ENCODE measurements at regions not wholly inside any gene's neighbourhood (a gene's known extent, or its start where the extent isn't known, plus 50 kb on each side); places are given as distances from the start of the nearest gene placed in this dataset.

- Histone ChIP-seq H3K9me3 (ENCODE audit: control insufficient read depth, insufficient read depth, low read depth, low read length) (no peaks in the 10 kb centered on the region), H3K36me3 (ENCODE audit: control insufficient read depth, insufficient read depth, low read length) (no peaks in the 10 kb centered on the region), H3K27me3 (ENCODE audit: control insufficient read depth, insufficient read depth, low read length) (no peaks in the 10 kb centered on the region), H3K4me3 (ENCODE audit: low read depth in 2 of 2, low read length in 2 of 2) (no peak overlapping the region), H3K27ac (ENCODE audit: low read length) (no peak overlapping the region), H3K4me1 (ENCODE audit: control insufficient read depth, insufficient read depth, low read length) (no peaks in the 10 kb centered on the region)
- DNase-seq (ENCODE audit: low read depth, low spot score) (no peak), ATAC-seq (no peak)
- in situ Hi-C loops (cut with HindIII; ENCODE audit: low pct_unique_long_range_greater_than_20kb, low sequenced_read_pairs) (no loop called here), intact Hi-C loops (cut with micrococcal nuclease; ENCODE audit: unreplicated experiment) (no loop called here)
- TF ChIP-seq, protein P1, sequence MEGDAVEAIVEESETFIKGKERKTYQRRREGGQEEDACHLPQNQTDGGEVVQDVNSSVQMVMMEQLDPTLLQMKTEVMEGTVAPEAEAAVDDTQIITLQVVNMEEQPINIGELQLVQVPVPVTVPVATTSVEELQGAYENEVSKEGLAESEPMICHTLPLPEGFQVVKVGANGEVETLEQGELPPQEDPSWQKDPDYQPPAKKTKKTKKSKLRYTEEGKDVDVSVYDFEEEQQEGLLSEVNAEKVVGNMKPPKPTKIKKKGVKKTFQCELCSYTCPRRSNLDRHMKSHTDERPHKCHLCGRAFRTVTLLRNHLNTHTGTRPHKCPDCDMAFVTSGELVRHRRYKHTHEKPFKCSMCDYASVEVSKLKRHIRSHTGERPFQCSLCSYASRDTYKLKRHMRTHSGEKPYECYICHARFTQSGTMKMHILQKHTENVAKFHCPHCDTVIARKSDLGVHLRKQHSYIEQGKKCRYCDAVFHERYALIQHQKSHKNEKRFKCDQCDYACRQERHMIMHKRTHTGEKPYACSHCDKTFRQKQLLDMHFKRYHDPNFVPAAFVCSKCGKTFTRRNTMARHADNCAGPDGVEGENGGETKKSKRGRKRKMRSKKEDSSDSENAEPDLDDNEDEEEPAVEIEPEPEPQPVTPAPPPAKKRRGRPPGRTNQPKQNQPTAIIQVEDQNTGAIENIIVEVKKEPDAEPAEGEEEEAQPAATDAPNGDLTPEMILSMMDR (IDR thresholded peaks at IDR 0.05) = no peak
- TF ChIP-seq SIN3A (IDR thresholded peaks at IDR 0.05; ENCODE audit: borderline replicate concordance, insufficient read depth, low read depth, low read length) (no peak), POLR2AphosphoS5 (IDR thresholded peaks at IDR 0.05; ENCODE audit: low read depth, low read length) (no peak), TCF7L2 (IDR thresholded peaks at IDR 0.05; ENCODE audit: low read depth, low read length) (no peak)
- TF ChIP-seq, protein P2, sequence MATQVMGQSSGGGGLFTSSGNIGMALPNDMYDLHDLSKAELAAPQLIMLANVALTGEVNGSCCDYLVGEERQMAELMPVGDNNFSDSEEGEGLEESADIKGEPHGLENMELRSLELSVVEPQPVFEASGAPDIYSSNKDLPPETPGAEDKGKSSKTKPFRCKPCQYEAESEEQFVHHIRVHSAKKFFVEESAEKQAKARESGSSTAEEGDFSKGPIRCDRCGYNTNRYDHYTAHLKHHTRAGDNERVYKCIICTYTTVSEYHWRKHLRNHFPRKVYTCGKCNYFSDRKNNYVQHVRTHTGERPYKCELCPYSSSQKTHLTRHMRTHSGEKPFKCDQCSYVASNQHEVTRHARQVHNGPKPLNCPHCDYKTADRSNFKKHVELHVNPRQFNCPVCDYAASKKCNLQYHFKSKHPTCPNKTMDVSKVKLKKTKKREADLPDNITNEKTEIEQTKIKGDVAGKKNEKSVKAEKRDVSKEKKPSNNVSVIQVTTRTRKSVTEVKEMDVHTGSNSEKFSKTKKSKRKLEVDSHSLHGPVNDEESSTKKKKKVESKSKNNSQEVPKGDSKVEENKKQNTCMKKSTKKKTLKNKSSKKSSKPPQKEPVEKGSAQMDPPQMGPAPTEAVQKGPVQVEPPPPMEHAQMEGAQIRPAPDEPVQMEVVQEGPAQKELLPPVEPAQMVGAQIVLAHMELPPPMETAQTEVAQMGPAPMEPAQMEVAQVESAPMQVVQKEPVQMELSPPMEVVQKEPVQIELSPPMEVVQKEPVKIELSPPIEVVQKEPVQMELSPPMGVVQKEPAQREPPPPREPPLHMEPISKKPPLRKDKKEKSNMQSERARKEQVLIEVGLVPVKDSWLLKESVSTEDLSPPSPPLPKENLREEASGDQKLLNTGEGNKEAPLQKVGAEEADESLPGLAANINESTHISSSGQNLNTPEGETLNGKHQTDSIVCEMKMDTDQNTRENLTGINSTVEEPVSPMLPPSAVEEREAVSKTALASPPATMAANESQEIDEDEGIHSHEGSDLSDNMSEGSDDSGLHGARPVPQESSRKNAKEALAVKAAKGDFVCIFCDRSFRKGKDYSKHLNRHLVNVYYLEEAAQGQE (IDR thresholded peaks at IDR 0.05; ENCODE audit: insufficient read depth in 1 of 2, low read depth in 2 of 2, low read length in 1 of 2) = no peak
- no TSS peak for BruUV-seq (replicated peaks)
- ChIA-PET POLR2A (no interaction called here), CTCF (interaction anchor here (0.6 kb wide), 1 partner anchor 9 kb away, joined by 4 read pairs; no protein-coding TSS in a partner anchor)
These were observed 86.9 kb upstream of the CTNNA1 start for GRCh38 chr5:138666226-138666742.

DNA sequence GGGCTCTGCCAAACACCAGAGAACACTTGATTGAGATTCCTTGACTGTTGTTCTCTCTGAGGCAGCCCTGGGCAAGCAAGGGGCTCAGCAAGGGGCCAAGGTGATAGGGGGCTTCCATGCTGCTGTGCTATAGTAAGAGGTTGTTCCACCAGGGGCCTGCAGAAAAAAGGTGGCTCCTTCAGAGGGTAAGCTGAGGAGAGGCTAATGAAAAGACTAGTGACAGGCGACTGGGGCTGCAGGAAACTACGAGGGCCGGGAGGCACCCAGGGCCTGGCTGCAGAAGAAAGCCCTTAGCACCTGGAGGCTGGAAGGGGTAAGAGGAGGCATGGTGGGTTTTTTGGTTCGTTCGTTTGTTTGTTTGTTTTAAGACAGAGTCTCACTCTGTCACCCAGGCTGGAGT, 88.0 kb upstream of the CTNNA1 start:
- Histone ChIP-seq H3K36me3 (ENCODE audit: control insufficient read depth, insufficient read depth, low read length) (no peaks in the 10 kb centered on the region), H3K27me3 (ENCODE audit: control insufficient read depth, insufficient read depth, low read length) (no peaks in the 10 kb centered on the region), H3K4me1 (ENCODE audit: control insufficient read depth, insufficient read depth, low read length) (no peaks in the 10 kb centered on the region), H3K4me3 (ENCODE audit: low read depth in 2 of 2, low read length in 2 of 2) (no peak overlapping the region), H3K27ac (ENCODE audit: low read length) (no peak overlapping the region), H3K9me3 (ENCODE audit: control insufficient read depth, insufficient read depth, low read depth, low read length) (no peaks in the 10 kb centered on the region)
- TF ChIP-seq, protein P2 (IDR thresholded peaks at IDR 0.05; ENCODE audit: insufficient read depth in 1 of 2, low read depth in 2 of 2, low read length in 1 of 2) = no peak
- TF ChIP-seq POLR2AphosphoS5 (IDR thresholded peaks at IDR 0.05; ENCODE audit: low read depth, low read length) (no peak), SIN3A (IDR thresholded peaks at IDR 0.05; ENCODE audit: borderline replicate concordance, insufficient read depth, low read depth, low read length) (no peak), TCF7L2 (IDR thresholded peaks at IDR 0.05; ENCODE audit: low read depth, low read length) (no peak)
- TF ChIP-seq, protein P1 (IDR thresholded peaks at IDR 0.05) = no peak
- ChIA-PET POLR2A (no interaction called here), CTCF (no interaction called here)
- ATAC-seq (no peak), DNase-seq (ENCODE audit: low read depth, low spot score) (no peak)
- intact Hi-C loops (cut with micrococcal nuclease; ENCODE audit: unreplicated experiment) = no loop called here
- in situ Hi-C loops (cut with HindIII; ENCODE audit: low pct_unique_long_range_greater_than_20kb, low sequenced_read_pairs) = no loop called here
- no TSS peak for BruUV-seq (replicated peaks)
